ENCODE measurements at regions not wholly inside any gene's neighbourhood (a gene's known extent, or its start where the extent isn't known, plus 50 kb on each side); places are given as distances from the start of the nearest gene placed in this dataset.

DNA sequence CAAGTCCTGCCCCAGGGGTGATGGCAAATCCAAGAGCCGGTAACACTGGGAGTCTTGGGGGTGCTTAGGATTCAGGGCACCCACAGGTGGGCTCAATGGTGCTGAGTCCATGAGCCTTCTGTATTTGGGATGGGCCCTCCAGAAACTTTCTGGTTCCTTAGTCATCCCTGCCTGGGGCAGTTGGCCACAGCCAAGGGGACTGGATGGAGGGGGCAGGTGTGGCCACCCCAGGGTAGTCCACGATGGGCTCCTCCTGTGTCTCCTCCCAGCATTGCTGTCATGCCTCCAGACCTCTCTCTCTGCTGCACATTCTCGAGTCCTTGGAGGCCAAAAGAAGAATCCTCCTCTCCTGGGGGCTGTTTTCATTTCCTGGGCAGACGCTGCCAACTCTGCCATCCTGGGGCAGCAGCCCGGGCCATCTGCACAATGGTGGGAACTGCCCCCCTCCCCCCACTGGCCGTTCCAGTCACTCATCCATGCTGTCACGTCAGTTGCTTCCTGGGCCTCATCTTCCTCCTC, 158.0 kb upstream of the TWIST2 start:
- Histone ChIP-seq H2AFZ (ENCODE audit: low read length) (no peak overlapping the region), H3K36me3 (replicated peaks; ENCODE audit: insufficient read depth, low read length) (no peaks in the 10 kb centered on the region), H3K27ac (ENCODE audit: low read length) (no peak overlapping the region), H3K9me2 (replicated peaks; ENCODE audit: insufficient read depth, low read length) (no peaks in the 10 kb centered on the region), H3K27me3 (replicated peaks; ENCODE audit: insufficient read depth, low read length) (no peaks in the 10 kb centered on the region), H3K9ac (ENCODE audit: low read length) (no peak overlapping the region), H3K9me3 (replicated peaks; ENCODE audit: insufficient read depth, low read length) (no peaks in the 10 kb centered on the region), H3K4me2 (ENCODE audit: low read depth, low read length) (no peak overlapping the region), H3K79me2 (ENCODE audit: low read length) (no peaks in the 10 kb centered on the region), H3F3A (ENCODE audit: insufficient read depth, low read length) (no peaks in the 10 kb centered on the region), H3K4me3 (ENCODE audit: low read length) (no peak overlapping the region), H4K20me1 (ENCODE audit: insufficient read depth, low read length) (no peaks in the 10 kb centered on the region), H3K4me1 (ENCODE audit: low read length) (no peaks in the 10 kb centered on the region)
- TF ChIP-seq CTCF (IDR thresholded peaks at IDR 0.05; ENCODE audit: low read length): no peak
- no peak for TF ChIP-seq EZH2 (optimal IDR thresholded peaks at IDR 0.05; ENCODE audit: low read depth, low read length)
- no peak for TF ChIP-seq EZH2phosphoT487 (IDR thresholded peaks at IDR 0.05; ENCODE audit: low read length)
- DNase-seq: no peak

GRCh38 chr2:238690511-238690910, 157.4 kb upstream of the TWIST2 start:
- no peaks in the 10 kb centered on the region for H3K9me2 ChIP-seq (replicated peaks; ENCODE audit: insufficient read depth, low read length)
- no peaks in the 10 kb centered on the region for H3K79me2 ChIP-seq (ENCODE audit: low read length)
- no peaks in the 10 kb centered on the region for H3K9me3 ChIP-seq (replicated peaks; ENCODE audit: insufficient read depth, low read length)
- no peak overlapping the region for H3K27ac ChIP-seq (ENCODE audit: low read length)
- H3K9ac ChIP-seq (ENCODE audit: low read length): no peak overlapping the region
- no peaks in the 10 kb centered on the region for H3K4me1 ChIP-seq (ENCODE audit: low read length)
- no peaks in the 10 kb centered on the region for H4K20me1 ChIP-seq (ENCODE audit: insufficient read depth, low read length)
- TF ChIP-seq EZH2 (optimal IDR thresholded peaks at IDR 0.05; ENCODE audit: low read depth, low read length): no peak
- no peak for TF ChIP-seq CTCF (IDR thresholded peaks at IDR 0.05; ENCODE audit: low read length)
- no peak for TF ChIP-seq EZH2phosphoT487 (IDR thresholded peaks at IDR 0.05; ENCODE audit: low read length)
- no peaks in the 10 kb centered on the region for H3K27me3 ChIP-seq (replicated peaks; ENCODE audit: insufficient read depth, low read length)
- no peaks in the 10 kb centered on the region for H3K36me3 ChIP-seq (replicated peaks; ENCODE audit: insufficient read depth, low read length)
- no peak overlapping the region for H3K4me3 ChIP-seq (ENCODE audit: low read length)
- no peak overlapping the region for H3K4me2 ChIP-seq (ENCODE audit: low read depth, low read length)
- H2AFZ ChIP-seq (ENCODE audit: low read length): no peak overlapping the region
- H3F3A ChIP-seq (ENCODE audit: insufficient read depth, low read length): no peaks in the 10 kb centered on the region
- DNase-seq: no peak

- H3K27me3 ChIP-seq (replicated peaks; ENCODE audit: insufficient read depth, low read length): no peaks in the 10 kb centered on the region
- TF ChIP-seq CTCF (IDR thresholded peaks at IDR 0.05; ENCODE audit: low read length): no peak
- no peaks in the 10 kb centered on the region for H3K4me1 ChIP-seq (ENCODE audit: low read length)
Observed at GRCh38 chr2:238691596-238692491, 156.0 kb upstream of the TWIST2 start.

More at GRCh38 chr2:238691596-238692491, 156.0 kb upstream of the TWIST2 start:
- no peak overlapping the region for H3K9ac ChIP-seq (ENCODE audit: low read length)
- no peak overlapping the region for H3K4me2 ChIP-seq (ENCODE audit: low read depth, low read length)
- no peak for DNase-seq
- no peak overlapping the region for H3K27ac ChIP-seq (ENCODE audit: low read length)
- H3K36me3 ChIP-seq (replicated peaks; ENCODE audit: insufficient read depth, low read length): no peaks in the 10 kb centered on the region
- no peaks in the 10 kb centered on the region for H4K20me1 ChIP-seq (ENCODE audit: insufficient read depth, low read length)
- H2AFZ ChIP-seq (ENCODE audit: low read length): no peak overlapping the region
- H3F3A ChIP-seq (ENCODE audit: insufficient read depth, low read length): no peaks in the 10 kb centered on the region
- no peaks in the 10 kb centered on the region for H3K79me2 ChIP-seq (ENCODE audit: low read length)
- H3K4me3 ChIP-seq (ENCODE audit: low read length): no peak overlapping the region
- no peaks in the 10 kb centered on the region for H3K9me2 ChIP-seq (replicated peaks; ENCODE audit: insufficient read depth, low read length)
- H3K9me3 ChIP-seq (replicated peaks; ENCODE audit: insufficient read depth, low read length): no peaks in the 10 kb centered on the region
